GM21360 (cell line): ENCODE measurements at regions not wholly inside any gene's neighbourhood (a gene's known extent, or its start where the extent isn't known, plus 50 kb on each side); places are given as distances from the start of the nearest gene placed in this dataset.

ENCODE experiments used
- ATAC-seq: cut with Tn5 transposase; IDR thresholded peaks from one replicate; pipeline ENCODE4 v1.9.1; 2021; ENCODE audit warnings: mild to moderate bottlenecking, moderate library complexity; ENCODE audit not compliant: unreplicated experiment

DNA sequence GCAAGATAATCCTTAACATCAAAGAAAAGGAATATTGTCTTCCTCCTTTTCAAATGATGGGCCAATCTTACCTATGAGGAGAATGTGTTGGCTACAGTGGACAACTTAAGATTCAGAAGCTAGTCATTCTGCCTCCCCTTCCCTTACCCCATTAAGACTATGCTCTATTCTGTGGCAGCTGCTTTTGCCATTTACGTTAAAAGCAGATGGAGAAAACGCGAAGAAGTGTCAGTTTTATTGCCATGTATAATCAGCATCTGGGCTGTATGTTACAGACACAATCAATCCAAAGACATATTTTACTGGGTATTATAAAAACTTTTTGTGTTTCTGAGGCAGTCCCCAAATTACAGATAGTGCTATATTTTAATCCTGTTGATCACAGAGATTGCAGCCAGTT lies 196.1 kb upstream of the PACRGL start:
- no peak for ATAC-seq

DNA sequence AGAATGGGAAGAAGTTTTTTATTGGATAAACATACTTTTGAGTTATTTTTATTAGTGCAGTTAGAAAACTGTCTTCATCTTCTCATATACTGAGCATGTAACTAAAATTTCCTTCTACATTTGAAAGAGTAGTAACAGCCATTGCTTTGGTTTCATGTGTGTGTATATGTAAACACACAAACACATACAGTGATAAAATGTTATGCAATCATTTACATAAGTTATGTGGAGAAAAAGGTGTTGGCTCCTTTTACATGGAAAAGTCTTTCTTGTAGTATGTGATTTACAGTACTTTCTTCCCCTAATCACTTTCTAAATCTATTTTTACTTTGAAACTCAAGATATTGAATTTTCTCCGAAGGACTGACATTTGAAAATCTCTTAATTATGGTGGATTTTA lies 194.3 kb upstream of the PACRGL start:
- no peak for ATAC-seq

DNA sequence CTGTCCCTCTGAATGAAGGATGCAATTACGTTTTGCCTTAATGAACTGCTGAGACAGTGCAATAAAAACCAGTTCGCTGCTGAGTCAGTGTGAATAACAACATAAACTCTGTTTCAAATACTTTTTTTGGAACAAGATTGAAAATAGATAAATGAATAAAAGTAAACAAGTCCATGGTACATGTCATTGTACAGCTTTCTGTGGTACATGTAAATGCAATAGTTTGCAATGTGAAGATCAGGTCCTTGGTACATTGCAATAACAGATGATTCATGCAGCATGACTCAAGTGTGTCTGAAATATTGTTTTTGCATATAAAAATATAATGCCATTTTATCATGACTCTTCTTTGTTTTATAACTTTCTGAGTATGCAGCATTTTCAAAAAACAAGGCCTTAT lies 193.4 kb upstream of the PACRGL start:
- ATAC-seq, result no peak

DNA sequence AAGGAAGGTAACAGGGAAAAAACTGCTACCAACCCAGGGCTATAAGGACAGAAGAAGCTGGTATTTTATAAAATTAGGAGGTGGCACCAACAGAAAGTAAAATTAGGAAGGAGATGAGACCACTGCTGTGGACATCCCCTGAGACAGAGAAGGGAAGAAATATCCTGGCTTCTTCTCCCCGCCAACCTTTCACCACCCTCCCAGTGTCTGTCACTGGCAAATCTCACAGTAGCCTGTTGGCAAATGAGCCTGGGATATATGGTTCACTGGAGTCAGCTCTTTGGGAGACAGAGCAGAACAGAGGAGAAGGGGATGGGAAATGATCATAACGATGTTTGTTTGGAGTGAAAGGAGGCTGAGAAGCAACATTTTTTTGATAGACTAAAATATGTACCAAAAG lies 190.9 kb upstream of the PACRGL start:
- ATAC-seq, result no peak

DNA sequence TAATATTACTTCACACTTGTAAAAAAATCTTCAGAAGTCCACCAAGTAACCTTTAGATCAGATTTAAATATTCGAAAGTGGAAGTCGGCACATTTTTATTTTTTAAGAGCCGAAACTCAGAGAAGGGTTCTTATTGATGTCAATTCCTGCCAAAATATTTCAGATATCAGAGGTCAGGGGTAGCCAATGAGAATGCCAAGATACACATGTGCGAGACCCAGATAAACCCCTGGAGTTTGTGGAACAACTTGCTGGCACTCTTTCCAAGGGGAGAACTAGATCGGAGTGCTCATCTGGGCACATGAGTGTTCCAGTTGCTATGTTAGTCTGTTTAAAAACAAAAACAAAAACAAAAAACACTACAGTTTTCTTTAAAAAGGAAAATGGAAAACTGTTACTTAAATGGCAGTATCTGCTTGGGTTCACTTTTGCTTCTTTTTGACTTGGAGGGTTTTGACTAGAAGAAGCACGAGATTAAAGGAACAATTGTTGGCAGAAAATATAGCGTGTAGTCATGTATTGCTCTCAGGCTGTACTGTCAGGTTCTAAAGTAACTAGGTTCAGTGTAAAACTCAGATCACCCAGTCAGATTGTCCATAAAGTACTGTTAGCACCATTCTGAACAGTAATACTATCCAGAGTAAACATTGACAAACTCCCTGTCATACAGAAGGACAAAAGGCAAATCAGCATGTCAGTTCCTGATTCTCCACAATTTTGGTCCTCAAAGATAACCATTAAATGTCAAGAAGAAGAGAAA lies 188.0 kb upstream of the PACRGL start:
- ATAC-seq, result no peak

DNA sequence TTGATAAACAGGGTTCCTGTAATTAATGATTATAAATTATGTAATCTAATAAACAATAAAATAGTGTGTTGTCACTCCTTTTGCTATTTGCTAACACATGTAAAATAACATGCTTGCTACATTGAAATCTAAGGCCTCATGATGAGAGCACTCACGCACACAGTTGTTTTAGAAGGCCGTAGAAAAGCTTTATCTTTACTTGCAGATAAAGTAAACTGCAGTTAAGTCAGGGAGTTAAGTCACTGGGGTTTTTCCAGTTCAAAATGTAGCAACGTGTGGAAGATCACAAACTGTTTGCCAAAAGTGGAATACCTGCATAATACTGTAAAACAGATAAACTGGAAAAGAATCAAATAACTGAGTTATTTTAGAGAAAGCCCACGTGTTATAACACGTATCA lies 187.3 kb upstream of the PACRGL start:
- ATAC-seq, result no peak

DNA sequence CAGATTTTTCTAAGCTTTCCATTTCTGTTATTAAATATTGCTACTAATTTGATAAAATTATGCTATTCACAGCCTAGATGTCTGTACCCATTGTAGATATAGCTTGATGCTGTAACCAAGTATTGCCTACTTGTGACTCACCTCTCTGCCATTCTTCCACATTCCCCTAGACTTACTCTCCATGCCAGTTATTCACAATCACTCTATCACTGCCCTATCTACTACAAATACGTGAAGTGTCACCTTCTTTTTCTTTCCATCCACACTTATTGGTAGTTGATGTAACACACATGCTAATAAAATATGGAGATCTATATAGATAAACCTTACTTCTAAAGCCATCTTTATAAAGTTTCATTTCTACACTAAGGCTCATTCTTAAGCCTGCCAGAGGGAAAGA lies 179.4 kb upstream of the PACRGL start:
- no peak for ATAC-seq

DNA sequence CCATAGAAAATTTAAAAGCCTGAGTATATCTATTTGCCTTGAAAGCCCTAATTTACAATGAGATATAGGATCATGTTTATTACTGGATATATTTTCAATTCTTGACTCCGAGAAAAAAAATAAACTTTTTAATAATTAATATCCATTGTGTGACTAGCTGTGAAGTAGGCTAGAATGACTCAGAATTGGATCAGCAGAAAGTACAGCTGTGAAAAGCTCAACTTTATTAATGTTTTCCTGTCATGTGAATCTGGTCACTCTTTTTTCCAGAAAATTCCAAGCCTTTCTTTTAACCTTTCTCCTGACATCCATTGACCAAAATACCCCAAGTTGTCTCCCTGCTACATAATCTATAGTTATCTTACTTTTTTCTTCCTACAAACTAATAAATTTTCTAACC lies 171.8 kb upstream of the PACRGL start:
- no peak for ATAC-seq

DNA sequence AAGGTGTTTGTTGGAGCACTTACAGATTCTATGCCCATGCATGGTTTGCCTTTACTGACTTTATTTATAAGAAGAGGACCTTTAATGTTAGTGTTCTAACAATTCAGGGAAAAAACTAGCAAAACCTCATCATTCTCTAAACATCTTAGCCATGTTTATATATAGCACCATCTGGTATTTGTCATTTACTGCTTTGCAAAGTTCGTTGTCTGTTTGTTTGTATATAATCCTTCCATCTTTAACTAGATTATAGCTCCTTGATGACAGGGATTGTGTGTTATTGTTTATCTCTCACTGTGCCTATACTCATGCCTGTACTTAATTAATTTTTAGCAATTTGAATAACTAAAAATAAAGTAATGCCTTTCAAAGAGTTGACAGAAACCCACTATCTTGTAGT lies 170.6 kb upstream of the PACRGL start:
- no peak for ATAC-seq

DNA sequence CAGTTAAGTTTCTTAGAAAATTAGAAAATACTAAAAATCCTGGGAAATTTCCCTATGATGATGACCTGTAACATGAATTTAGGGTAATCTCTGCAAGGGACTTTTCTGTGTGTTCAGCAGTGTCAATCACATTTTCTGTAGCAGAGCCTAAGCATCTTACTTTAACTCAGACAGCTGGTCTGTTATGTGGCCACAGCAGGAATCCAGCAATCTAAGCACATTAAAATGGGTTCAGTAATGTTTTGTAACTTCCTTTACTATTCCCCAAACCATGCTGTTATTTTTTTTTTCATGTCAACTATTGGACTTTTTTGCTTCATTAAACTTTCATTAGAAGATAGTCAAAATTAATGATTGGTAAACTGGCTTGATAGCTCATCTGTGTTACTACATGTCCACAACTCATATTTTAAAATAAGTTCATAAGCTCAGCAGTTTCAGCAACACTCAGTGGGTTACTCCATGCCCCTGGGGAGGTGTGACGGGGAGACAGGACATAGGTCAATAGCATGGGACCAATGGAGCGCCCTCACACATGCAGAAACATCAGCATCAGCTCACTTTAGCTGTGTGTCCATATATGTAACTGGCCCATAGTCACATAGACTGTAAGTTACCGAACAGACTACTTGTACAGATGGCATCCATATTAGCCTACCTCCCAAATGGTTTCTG lies 168.0 kb upstream of the PACRGL start:
- ATAC-seq, result no peak

DNA sequence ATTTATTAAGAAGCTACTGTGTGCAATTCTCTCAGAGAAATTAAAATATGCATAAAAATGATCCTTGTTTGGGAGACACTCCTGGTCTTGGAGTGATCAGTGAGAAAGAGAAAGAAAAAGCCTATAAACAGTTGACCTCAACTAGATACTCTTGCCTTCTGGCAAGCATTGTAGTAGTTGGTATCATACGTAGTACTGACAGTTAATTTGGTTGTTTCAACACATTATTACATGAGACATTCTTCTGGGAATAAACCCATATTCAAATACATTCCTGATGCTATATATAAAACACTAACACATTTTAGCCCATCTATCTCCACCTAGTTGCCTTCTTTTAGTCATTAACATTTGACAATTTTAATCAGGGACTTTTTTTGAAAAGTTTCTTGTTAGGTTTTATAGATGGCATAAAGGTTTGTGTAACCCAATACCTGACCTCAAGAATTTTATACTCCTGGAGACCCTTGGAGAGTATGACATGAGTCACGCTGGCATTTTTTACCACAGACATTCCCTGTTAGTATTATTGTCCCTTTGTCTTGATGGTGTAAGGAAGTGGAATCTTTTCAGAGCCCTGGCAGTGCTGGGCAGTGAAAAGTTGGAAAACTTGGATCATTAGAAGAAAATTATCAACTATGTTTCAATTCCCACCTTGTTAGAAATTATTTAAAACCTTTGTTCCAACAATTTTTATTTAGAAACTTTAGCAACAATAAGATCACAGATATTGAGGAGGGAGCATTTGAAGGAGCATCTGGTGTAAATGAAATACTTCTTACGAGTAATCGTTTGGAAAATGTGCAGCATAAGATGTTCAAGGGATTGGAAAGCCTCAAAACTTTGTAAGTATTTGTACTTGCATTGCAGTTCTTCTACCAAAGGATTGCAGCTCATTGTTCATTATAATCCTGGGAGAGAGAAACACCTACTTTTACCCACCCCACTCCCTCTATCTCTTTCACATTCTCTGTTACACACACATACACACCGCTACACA lies 167.1 kb upstream of the PACRGL start:
- ATAC-seq, result no peak

DNA sequence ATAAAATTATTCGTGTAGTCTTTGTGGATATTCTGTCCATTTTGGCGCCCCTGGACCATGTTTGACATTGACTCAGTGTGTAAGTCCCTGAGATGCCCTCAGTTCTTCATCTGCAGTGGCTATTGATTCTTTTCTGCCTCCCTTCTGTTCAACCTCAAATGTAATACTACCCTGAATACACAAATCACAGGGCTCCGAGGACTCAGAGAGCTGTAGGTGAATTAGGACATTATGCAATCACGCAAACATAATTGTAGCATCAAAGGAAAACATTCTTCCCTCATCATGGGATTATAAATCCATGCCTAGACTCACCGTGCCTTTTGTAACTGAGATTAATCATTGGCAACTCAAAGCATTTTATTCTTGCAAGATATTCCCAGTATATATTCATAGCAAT lies 161.4 kb upstream of the PACRGL start:
- no peak for ATAC-seq

DNA sequence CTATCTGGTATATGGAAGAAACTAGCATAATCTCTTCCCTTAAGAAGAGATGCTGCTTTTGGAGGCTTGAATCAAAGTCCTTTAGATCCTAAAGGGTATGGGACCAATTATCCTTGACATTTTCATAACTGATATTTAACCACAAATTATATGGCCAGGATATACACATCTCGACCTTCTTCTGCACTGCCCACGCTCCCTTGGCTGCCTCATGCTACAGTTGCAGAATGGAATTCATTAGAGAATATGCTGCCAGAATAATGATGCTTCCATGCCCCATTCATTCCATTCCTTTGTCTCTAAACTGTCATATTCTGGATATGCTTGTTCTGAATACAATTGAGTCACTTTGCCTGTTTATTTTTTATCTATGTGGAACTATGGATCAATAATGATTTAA lies 157.1 kb upstream of the PACRGL start:
- no peak for ATAC-seq

DNA sequence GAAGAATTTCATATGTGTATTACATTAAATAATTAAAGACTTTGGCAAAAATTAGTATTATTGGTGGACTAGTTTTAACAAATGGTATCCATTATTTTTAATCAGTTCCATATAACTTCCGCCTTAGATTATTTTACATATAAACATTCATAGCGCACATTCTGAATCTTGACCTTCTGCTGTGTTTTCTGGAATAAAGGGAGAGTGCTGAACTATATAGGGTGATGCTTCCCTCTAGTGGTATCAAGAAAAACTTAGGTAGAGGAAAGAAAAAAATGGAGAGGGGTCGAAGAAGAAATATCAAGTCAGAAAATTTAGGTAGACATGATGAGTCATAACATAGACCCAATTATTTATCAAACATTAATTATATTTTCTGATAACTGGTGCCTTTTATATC lies 155.6 kb upstream of the PACRGL start:
- no peak for ATAC-seq

DNA sequence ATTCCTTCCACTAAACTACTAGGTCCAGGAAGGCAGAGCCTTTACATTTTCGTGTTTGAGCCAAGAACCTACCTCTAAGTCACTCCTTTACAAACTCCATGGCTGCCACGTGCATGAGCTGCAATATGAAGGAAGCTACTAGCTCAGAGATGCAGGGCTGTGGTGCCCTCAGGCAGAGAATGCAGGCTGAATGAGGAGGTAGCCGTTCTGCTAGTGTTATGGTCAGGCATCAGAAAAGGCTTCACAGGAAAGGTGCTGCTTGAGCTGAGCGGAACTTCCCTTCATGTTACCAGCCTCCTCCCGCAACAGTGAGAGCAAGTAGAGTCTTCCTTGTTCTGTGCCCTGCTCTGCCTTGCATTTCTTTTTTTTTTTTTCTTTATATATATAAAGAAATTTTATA lies 148.3 kb upstream of the PACRGL start:
- no peak for ATAC-seq

DNA sequence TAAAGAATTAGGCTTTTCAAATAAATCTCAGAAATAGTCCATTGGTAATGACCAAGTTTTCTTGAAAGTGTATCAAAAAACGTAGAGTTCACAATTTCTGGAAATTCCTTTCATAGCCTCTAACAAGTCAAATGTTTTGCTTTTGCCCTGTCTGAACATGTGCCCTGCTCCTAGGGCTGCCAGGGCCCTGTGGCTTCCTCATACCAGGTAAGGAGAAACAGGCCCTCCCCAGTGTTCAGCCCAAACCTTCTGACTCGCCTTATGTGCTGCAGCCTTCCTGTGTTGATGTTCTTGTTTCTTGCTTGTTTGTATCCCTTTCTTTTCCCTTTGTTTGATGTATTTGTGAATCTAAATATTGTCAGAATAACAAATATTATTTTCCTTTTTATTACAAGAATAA lies 146.1 kb upstream of the PACRGL start:
- no peak for ATAC-seq

DNA sequence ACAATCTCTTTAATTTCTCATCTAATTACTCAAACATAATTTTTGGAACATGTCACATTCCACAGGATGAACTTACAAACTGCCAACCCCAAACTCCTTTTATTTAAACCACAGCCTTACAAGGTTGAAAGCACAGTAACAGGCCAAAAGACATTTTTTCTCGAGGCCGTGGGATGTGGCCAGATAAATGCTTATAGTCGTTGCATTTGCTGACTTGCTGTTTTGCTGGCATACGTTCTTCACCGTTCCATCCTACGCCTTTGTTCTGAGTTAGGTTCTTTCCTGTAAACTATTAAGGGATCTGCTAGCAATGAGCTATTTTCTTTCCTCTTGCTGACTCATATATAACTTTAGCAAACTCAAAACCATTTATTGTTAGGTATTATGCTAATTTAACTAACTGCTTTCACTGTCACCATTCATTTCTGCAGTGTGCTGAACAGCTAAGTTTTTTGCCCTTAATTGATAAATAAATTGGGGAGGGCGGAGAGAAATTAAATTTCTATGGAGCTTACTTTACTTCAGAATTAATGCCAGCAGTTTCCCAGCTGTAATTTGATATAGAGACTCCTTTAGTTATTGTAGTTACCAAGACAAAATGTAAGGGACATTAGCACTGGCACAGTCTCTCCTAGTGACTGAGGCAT lies 135.1 kb upstream of the PACRGL start:
- ATAC-seq, result no peak

DNA sequence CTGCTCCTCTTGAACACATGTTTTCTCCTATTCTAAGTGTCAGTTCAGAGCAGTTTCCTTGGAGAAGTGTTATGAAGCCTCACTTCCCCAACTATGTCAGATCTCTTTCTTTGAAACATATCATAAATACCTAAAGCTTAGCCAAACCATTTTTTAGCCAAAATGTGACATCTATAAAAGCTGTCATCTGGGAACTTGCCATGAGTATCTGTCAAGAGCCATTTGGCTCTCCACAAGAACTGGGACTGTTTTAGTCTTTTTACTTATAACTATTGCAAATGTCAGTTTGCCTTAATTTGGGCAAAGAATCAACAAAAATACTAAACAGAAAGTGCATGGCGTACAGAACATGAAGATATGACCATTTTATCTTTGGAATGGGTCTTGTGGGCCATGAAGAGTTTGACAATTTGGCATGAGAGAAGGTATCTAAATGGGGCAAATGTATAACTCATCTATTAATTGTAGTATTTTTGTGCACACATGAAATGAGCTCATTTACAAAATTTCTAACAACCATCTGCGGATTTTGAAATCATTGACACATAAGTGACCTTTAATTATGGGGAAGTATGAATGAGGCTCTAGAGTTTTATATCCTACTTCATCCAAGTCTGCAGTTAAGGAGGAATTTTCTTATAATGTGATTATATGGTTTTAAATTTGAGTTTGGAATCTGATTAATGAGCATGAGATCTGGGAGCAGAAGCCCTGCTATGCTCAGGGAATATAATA lies 129.1 kb upstream of the PACRGL start:
- no peak for ATAC-seq

DNA sequence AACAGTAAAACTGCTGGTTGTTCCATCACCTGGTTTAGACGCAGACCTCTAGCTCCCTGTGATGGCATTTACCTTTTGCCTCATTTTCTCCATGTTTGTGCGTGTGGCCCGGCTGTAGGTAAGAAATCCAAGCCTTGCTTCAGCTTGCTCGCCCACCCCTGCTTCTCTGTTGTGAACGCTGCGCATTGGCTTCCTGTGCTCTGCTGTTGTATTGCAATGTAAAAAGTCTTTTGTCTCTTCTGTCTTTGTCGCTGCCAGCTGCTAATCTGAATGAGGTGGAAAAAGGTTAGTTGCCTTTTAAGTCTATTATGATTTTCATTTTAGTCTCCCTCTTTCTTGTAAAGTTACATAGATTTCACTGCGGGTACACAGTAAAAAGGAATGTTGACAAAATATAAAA lies 127.3 kb upstream of the PACRGL start:
- no peak for ATAC-seq

DNA sequence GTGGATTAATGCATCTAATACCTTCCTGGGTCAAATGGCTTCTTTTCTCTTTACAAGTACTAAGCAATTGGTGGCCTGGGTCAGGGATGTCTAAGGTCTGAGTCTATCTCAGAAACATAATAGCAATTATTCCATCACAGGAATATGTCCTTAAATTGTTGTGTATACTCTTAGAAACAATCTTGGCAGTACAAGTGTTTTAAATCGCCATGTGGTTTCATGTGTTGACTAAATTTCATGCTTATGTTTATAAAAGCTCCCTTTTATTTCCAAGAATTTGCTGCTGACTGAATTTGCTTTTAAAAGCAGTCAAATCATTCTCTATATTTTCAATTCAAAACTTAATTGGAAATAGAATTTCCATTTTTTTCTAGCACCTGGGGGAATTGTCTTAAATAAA lies 125.3 kb upstream of the PACRGL start:
- no peak for ATAC-seq
